GM19035 (cell line): ENCODE measurements at regions not wholly inside any gene's neighbourhood (a gene's known extent, or its start where the extent isn't known, plus 50 kb on each side); places are given as distances from the start of the nearest gene placed in this dataset.
"Not testable (repeated sequence)": the region's sequence is repeated elsewhere in the genome, so short reads cannot be mapped to it uniquely, and the experiment has no call there.

Experiments
- ATAC-seq: cut with Tn5 transposase; IDR thresholded peaks from one replicate; pipeline ENCODE4 v1.9.1; 2021; ENCODE audit not compliant: unreplicated experiment

- no peak for ATAC-seq
Measured at GRCh38 chr10:117782276-117782675, 239.7 kb downstream of the EMX2 start.

- ATAC-seq = no peak
Measured at GRCh38 chr10:117783698-117784395, 241.3 kb downstream of the EMX2 start.

- no peak for ATAC-seq
Measured at GRCh38 chr10:117784776-117785175, 242.2 kb downstream of the EMX2 start.

GRCh38 chr10:117788911-117789310 is 246.4 kb downstream of the EMX2 start:
- ATAC-seq = no peak

GRCh38 chr10:117790179-117790578 is 247.6 kb downstream of the EMX2 start:
- no peak for ATAC-seq

GRCh38 chr10:117790621-117791020 is 248.1 kb downstream of the EMX2 start:
- ATAC-seq = no peak

- no peak for ATAC-seq
Measured at GRCh38 chr10:117792214-117792613, 249.7 kb downstream of the EMX2 start.

GRCh38 chr10:117796130-117796745 is 250.5 kb downstream of the RAB11FIP2 start:
- ATAC-seq = no peak

GRCh38 chr10:117797296-117797695 is 249.4 kb downstream of the RAB11FIP2 start:
- no peak for ATAC-seq

- ATAC-seq = no peak
Measured at GRCh38 chr10:117801691-117802090, 245.1 kb downstream of the RAB11FIP2 start.

GRCh38 chr10:117804470-117805011 is 242.2 kb downstream of the RAB11FIP2 start:
- no peak for ATAC-seq

- no peak for ATAC-seq
Measured at GRCh38 chr10:117805139-117805538, 241.6 kb downstream of the RAB11FIP2 start.

- no peak for ATAC-seq
Measured at GRCh38 chr10:117807441-117807840, 239.3 kb downstream of the RAB11FIP2 start.

GRCh38 chr10:117815816-117816215 is 230.9 kb downstream of the RAB11FIP2 start:
- ATAC-seq = not testable (repeated sequence)

GRCh38 chr10:117817116-117817515 is 229.6 kb downstream of the RAB11FIP2 start:
- ATAC-seq = no peak

GRCh38 chr10:117818721-117819120 is 228.0 kb downstream of the RAB11FIP2 start:
- no peak for ATAC-seq

GRCh38 chr10:117819304-117819703 is 227.4 kb downstream of the RAB11FIP2 start:
- no peak for ATAC-seq

- ATAC-seq = no peak
Measured at GRCh38 chr10:117823980-117824379, 222.8 kb downstream of the RAB11FIP2 start.

- no peak for ATAC-seq
Measured at GRCh38 chr10:117830205-117830604, 216.5 kb downstream of the RAB11FIP2 start.

GRCh38 chr10:117830787-117831212 is 215.9 kb downstream of the RAB11FIP2 start:
- no peak for ATAC-seq

- not testable (repeated sequence) for ATAC-seq
Measured at GRCh38 chr10:117838500-117839498, 207.9 kb downstream of the RAB11FIP2 start.
